ENCODE measurements at regions not wholly inside any gene's neighbourhood (a gene's known extent, or its start where the extent isn't known, plus 50 kb on each side); places are given as distances from the start of the nearest gene placed in this dataset.
"Not testable (repeated sequence)": the region's sequence is repeated elsewhere in the genome, so short reads cannot be mapped to it uniquely, and the experiment has no call there.

GRCh38 chr2:144638250-144638649, 118.3 kb upstream of the ZEB2 start:
- DNase-seq, result not testable (repeated sequence)

- DNase-seq, result not testable (repeated sequence)
Observed at GRCh38 chr2:144636860-144637259, 116.9 kb upstream of the ZEB2 start.

GRCh38 chr2:144632809-144633208, 112.9 kb upstream of the ZEB2 start:
- DNase-seq, result no peak

GRCh38 chr2:144631636-144632035, 111.7 kb upstream of the ZEB2 start:
- DNase-seq, result no peak

- DNase-seq, result no peak
Observed at GRCh38 chr2:144630459-144631215, 110.7 kb upstream of the ZEB2 start.

- DNase-seq, result no peak
Observed at GRCh38 chr2:144629935-144630334, 110.0 kb upstream of the ZEB2 start.

- DNase-seq, result no peak
Observed at GRCh38 chr2:144628566-144628965, 108.6 kb upstream of the ZEB2 start.

GRCh38 chr2:144625626-144626025, 105.7 kb upstream of the ZEB2 start:
- DNase-seq, result no peak

- DNase-seq, result no peak
Observed at GRCh38 chr2:144625226-144625625, 105.3 kb upstream of the ZEB2 start.

- DNase-seq, result no peak
Observed at GRCh38 chr2:144624451-144624850, 104.5 kb upstream of the ZEB2 start.

- DNase-seq, result not testable (repeated sequence)
Observed at GRCh38 chr2:144622373-144622772, 102.5 kb upstream of the ZEB2 start.

- no peak for DNase-seq
Observed at GRCh38 chr2:144621266-144621665, 101.3 kb upstream of the ZEB2 start.

GRCh38 chr2:144619760-144620159, 99.8 kb upstream of the ZEB2 start:
- DNase-seq, result no peak

GRCh38 chr2:144617171-144617570, 97.3 kb upstream of the ZEB2 start:
- DNase-seq, result not testable (repeated sequence)

GRCh38 chr2:144615866-144616565, 96.1 kb upstream of the ZEB2 start:
- DNase-seq, result no peak

GRCh38 chr2:144607891-144608521, 88.1 kb upstream of the ZEB2 start:
- no peak for DNase-seq

- DNase-seq, result no peak
Observed at GRCh38 chr2:144607099-144607498, 87.2 kb upstream of the ZEB2 start.

- DNase-seq, result no peak
Observed at GRCh38 chr2:144606466-144607095, 86.7 kb upstream of the ZEB2 start.

GRCh38 chr2:144605231-144605840, 85.4 kb upstream of the ZEB2 start:
- DNase-seq, result no peak

GRCh38 chr2:144603334-144603733, 83.4 kb upstream of the ZEB2 start:
- DNase-seq, result no peak

- no peak for DNase-seq
Observed at GRCh38 chr2:144598906-144599305, 79.0 kb upstream of the ZEB2 start.

- DNase-seq, result no peak
Observed at GRCh38 chr2:144597894-144598593, 78.1 kb upstream of the ZEB2 start.

Data from GOT3 (cell line).